H1 (cell line): ENCODE measurements at regions not wholly inside any gene's neighbourhood (a gene's known extent, or its start where the extent isn't known, plus 50 kb on each side); places are given as distances from the start of the nearest gene placed in this dataset.

ENCODE experiments used
- CTCF ChIA-PET: fragments of 300-600 bp; sonication (Branson Sonifier 250); formaldehyde crosslinking; loops from one replicate; lab custom pipeline; 2021; ENCODE audit not compliant: partially characterized antibody; lab: Charles Lee
- POLR2A ChIA-PET: fragments of 300-600 bp; sonication (Branson Sonifier 250); formaldehyde crosslinking; loops from one replicate; lab custom pipeline; 2021; ENCODE audit warnings: inconsistent platforms; ENCODE audit not compliant: partially characterized antibody; lab: Charles Lee
- DNase-seq, 2 experiments: peaks; one replicate each; pipeline versions ENCODE4 v3.0.0 to v3.0.0-alpha.2; 2010 to 2022; ENCODE audit warnings: low spot score in 2 of 2, low read depth in 1 of 2, mixed read lengths in 1 of 2
- FAIRE-seq: peaks from 2 replicates; lab custom pipeline; 2011; peaks lifted over from hg19 to GRCh38; lab: Jason Lieb, UNC
- H2AFZ ChIP-seq: 2 replicates; pipeline ENCODE4 v1.8.1; 2012; ENCODE audit warnings: low read length, inconsistent platforms
- H2AK5ac ChIP-seq: 2 replicates; pipeline ENCODE4 v1.6.1; 2013; ENCODE audit warnings: low read depth, low read length
- H2BK120ac ChIP-seq: replicated peaks from 2 replicates; pipeline ENCODE3; 2013; ENCODE audit warnings: low read depth, low read length, inconsistent platforms
- H2BK12ac ChIP-seq: 2 replicates; pipeline ENCODE4 v1.6.1; 2013; ENCODE audit warnings: low read depth, low read length
- H2BK15ac ChIP-seq: 2 replicates; pipeline ENCODE4 v1.6.1; 2013; ENCODE audit warnings: low read length
- H2BK20ac ChIP-seq: 2 replicates; pipeline ENCODE4 v1.6.1; 2013; ENCODE audit warnings: low read length
- H2BK5ac ChIP-seq: 2 replicates; pipeline ENCODE4 v1.6.1; 2013; ENCODE audit warnings: low read depth, low read length
- H3K14ac ChIP-seq: 2 replicates; pipeline ENCODE4 v1.6.1; 2013; ENCODE audit warnings: inconsistent platforms; ENCODE audit not compliant: insufficient read length
- H3K18ac ChIP-seq: 2 replicates; pipeline ENCODE4 v1.6.1; 2013; ENCODE audit warnings: low read length; ENCODE audit errors: extremely low read depth
- H3K23ac ChIP-seq: 2 replicates; pipeline ENCODE4 v1.6.1; 2013; ENCODE audit warnings: inconsistent platforms; ENCODE audit not compliant: insufficient read length
- H3K23me2 ChIP-seq: 2 replicates; pipeline ENCODE4 v1.6.1; 2013; ENCODE audit warnings: low read depth, low read length
- H3K27ac ChIP-seq: 2 replicates; pipeline ENCODE4 v1.6.1; 2011; ENCODE audit warnings: low read depth, low read length, inconsistent platforms
- H3K27me3 ChIP-seq, 4 experiments: replicated peaks in 1 of 4; 1 replicate in 1 of 4; 2 replicates in 3 of 4; pipeline versions ENCODE4 v1.6.1 to v1.8.1; 2011 to 2013; ENCODE audit warnings: low read length in 3 of 4, mild to moderate bottlenecking in 3 of 4, inconsistent platforms in 2 of 4, mixed read lengths in 2 of 4, moderate library complexity in 1 of 4; ENCODE audit not compliant: control insufficient read depth in 3 of 4, insufficient read depth in 3 of 4; ENCODE audit errors: extremely low read depth in 1 of 4
- H3K36me3 ChIP-seq, 4 experiments: 2 replicates each; pipeline versions ENCODE4 v1.6.1 to v1.8.1; 2011 to 2013; ENCODE audit warnings: mild to moderate bottlenecking in 4 of 4, low read length in 3 of 4, moderate library complexity in 2 of 4, control low read depth in 1 of 4, inconsistent platforms in 1 of 4; ENCODE audit not compliant: insufficient read depth in 4 of 4, control insufficient read depth in 2 of 4
- H3K4ac ChIP-seq: replicated peaks from 2 replicates; pipeline ENCODE3; 2013; ENCODE audit warnings: low read length, low read depth, mixed read lengths, inconsistent platforms; ENCODE audit not compliant: insufficient read length
- H3K4me1 ChIP-seq, 4 experiments: replicated peaks in 1 of 4; 1 replicate in 1 of 4; 2 replicates in 3 of 4; pipeline versions ENCODE4 v1.6.1 to v1.8.1; 2011 to 2013; ENCODE audit warnings: low read length in 3 of 4, inconsistent platforms in 2 of 4, mixed read lengths in 1 of 4; ENCODE audit not compliant: insufficient read depth in 4 of 4, control insufficient read depth in 3 of 4
- H3K4me2 ChIP-seq, 2 experiments: 2 replicates each; pipeline versions ENCODE4 v1.6.1 to v1.8.1; 2011 to 2013; ENCODE audit warnings: low read depth in 2 of 2, low read length in 2 of 2, control low read depth in 1 of 2, inconsistent platforms in 1 of 2, mild to moderate bottlenecking in 1 of 2; ENCODE audit not compliant: insufficient read depth in 1 of 2
- H3K4me3 ChIP-seq, 4 experiments: fragments of 200-600, 300-600 bp in 1 of 4; sonication (generic), shearing (Covaris generic), sonication (Bioruptor Twin) in 1 of 4; 2 replicates each; pipeline versions ENCODE4 v1.5.1 to v1.8.1; 2011 to 2016; ENCODE audit warnings: low read length in 4 of 4, low read depth in 3 of 4, control low read depth in 2 of 4, inconsistent platforms in 2 of 4, mild to moderate bottlenecking in 2 of 4, mixed read lengths in 1 of 4, moderate library complexity in 1 of 4; ENCODE audit not compliant: insufficient read depth in 2 of 4; ENCODE audit errors: extremely low read depth in 1 of 4
- H3K56ac ChIP-seq: replicated peaks from 2 replicates; pipeline ENCODE3; 2013; ENCODE audit warnings: low read depth, mild to moderate bottlenecking, mixed read lengths, low read length, inconsistent platforms; ENCODE audit not compliant: insufficient read length
- H3K79me1 ChIP-seq: 2 replicates; pipeline ENCODE4 v1.6.1; 2013; ENCODE audit warnings: low read depth, low read length, control low read depth
- H3K79me2 ChIP-seq, 2 experiments: 2 replicates each; pipeline versions ENCODE4 v1.6.1 to v1.8.1; 2012 to 2013; ENCODE audit warnings: low read length in 2 of 2, mild to moderate bottlenecking in 2 of 2, inconsistent platforms in 1 of 2; ENCODE audit not compliant: insufficient read depth in 2 of 2, control insufficient read depth in 1 of 2
- H3K9ac ChIP-seq, 4 experiments: replicated peaks in 1 of 4; 1 replicate in 1 of 4; 2 replicates in 3 of 4; pipeline versions ENCODE4 v1.6.1 to v1.8.1; 2011 to 2013; ENCODE audit warnings: low read depth in 3 of 4, low read length in 3 of 4, control low read depth in 2 of 4, mild to moderate bottlenecking in 2 of 4, moderate library complexity in 2 of 4, inconsistent platforms in 1 of 4; ENCODE audit errors: extremely low read depth in 1 of 4
- H3K9me3 ChIP-seq, 2 experiments: 2 replicates each; pipeline versions ENCODE4 v1.6.1 to v1.8.1; 2012 to 2013; ENCODE audit warnings: mild to moderate bottlenecking in 2 of 2, moderate library complexity in 2 of 2, control low read depth in 1 of 2, inconsistent platforms in 1 of 2, low read depth in 1 of 2, low read length in 1 of 2, mixed read lengths in 1 of 2; ENCODE audit not compliant: insufficient read depth in 2 of 2
- H4K20me1 ChIP-seq, 2 experiments: replicated peaks in 1 of 2; 2 replicates each; pipeline versions ENCODE3 to v1.8.1; 2011 to 2013; ENCODE audit warnings: inconsistent platforms in 2 of 2, low read length in 2 of 2, mild to moderate bottlenecking in 1 of 2; ENCODE audit not compliant: insufficient read depth in 2 of 2, control insufficient read depth in 1 of 2
- H4K5ac ChIP-seq: 2 replicates; pipeline ENCODE4 v1.6.1; 2013; ENCODE audit warnings: low read length, low read depth, mixed read lengths, inconsistent platforms; ENCODE audit not compliant: insufficient read length
- H4K8ac ChIP-seq: 2 replicates; pipeline ENCODE4 v1.8.0; 2013; ENCODE audit warnings: mild to moderate bottlenecking, moderate library complexity, low read length, inconsistent platforms; ENCODE audit not compliant: insufficient read depth; ENCODE audit errors: extremely low read depth
- H4K91ac ChIP-seq: replicated peaks from 2 replicates; pipeline ENCODE3; 2013; ENCODE audit warnings: low read length, mixed read lengths, inconsistent platforms; ENCODE audit not compliant: insufficient read length
- CBX5 ChIP-seq: fragments of 300-800, 300-1000 bp; sonication (generic); IDR thresholded peaks from 2 replicates; pipeline ENCODE4 v1.7.1; 2016; ENCODE audit warnings: antibody characterized with exemption, low read length, low read depth
- CEBPB ChIP-seq: IDR thresholded peaks from 2 replicates; pipeline ENCODE4 v1.6.1; 2012; ENCODE audit warnings: low read depth, low read length
- EZH2 ChIP-seq: fragments of 200-600 bp; sonication (generic); IDR thresholded peaks from 2 replicates; pipeline ENCODE4 v1.7.1; 2012; ENCODE audit warnings: low read depth, mild to moderate bottlenecking, moderate library complexity, low read length, inconsistent platforms; ENCODE audit not compliant: severe bottlenecking
- GABPA ChIP-seq: IDR thresholded peaks from 2 replicates; pipeline ENCODE4 v1.6.1; 2011; ENCODE audit warnings: mild to moderate bottlenecking, low read length, moderate library complexity, borderline replicate concordance; ENCODE audit not compliant: insufficient read depth
- NANOG ChIP-seq: IDR thresholded peaks from 2 replicates; pipeline ENCODE4 v1.6.1; 2011; ENCODE audit warnings: low read length, low read depth, mild to moderate bottlenecking, inconsistent platforms; ENCODE audit not compliant: insufficient read depth, poor library complexity, severe bottlenecking
- PHF8 ChIP-seq: fragments of 200-600 bp; sonication (generic); conservative IDR thresholded peaks from 2 replicates; pipeline ENCODE4 v1.7.1; 2012; ENCODE audit warnings: low read depth, mild to moderate bottlenecking, inconsistent platforms, low read length, moderate library complexity
- POU5F1 ChIP-seq: IDR thresholded peaks from 2 replicates; pipeline ENCODE4 v1.6.1; 2011; ENCODE audit warnings: low read depth, mild to moderate bottlenecking, low read length, moderate library complexity
- RAD21 ChIP-seq, 2 experiments: IDR thresholded peaks in 1 of 2; conservative IDR thresholded peaks in 1 of 2; 2 replicates each; pipeline ENCODE4 v1.6.1; 2011; ENCODE audit warnings: low read depth in 2 of 2, low read length in 2 of 2, improper control_type of control experiment in 1 of 2, inconsistent platforms in 1 of 2, mild to moderate bottlenecking in 1 of 2, moderate library complexity in 1 of 2
- SP1 ChIP-seq: IDR thresholded peaks from 2 replicates; pipeline ENCODE4 v1.6.1; 2011; ENCODE audit warnings: low read depth, low read length
- SP2 ChIP-seq: IDR thresholded peaks from 2 replicates; pipeline ENCODE4 v1.6.1; 2012; ENCODE audit warnings: mild to moderate bottlenecking, low read length, inconsistent platforms
- ZNF274 ChIP-seq: IDR thresholded peaks from 2 replicates; pipeline ENCODE4 v1.7.0; 2012; ENCODE audit warnings: low read length, borderline replicate concordance; ENCODE audit errors: extremely low read depth
- WGBS, 2 experiments: shearing (Covaris generic) in 1 of 2; methylation state at CpG; one replicate each; pipeline versions ENCODE4 v1.1.6 to v1.1.7; 2013 to 2015; ENCODE audit warnings: low lambda C conversion rate in 2 of 2, mixed read lengths in 2 of 2, inconsistent platforms in 1 of 2, low coverage in 1 of 2, missing lambda C conversion rate in 1 of 2; ENCODE audit not compliant: insufficient replicate concordance in 2 of 2, insufficient coverage in 1 of 2, insufficient read length in 1 of 2; ENCODE audit errors: extremely low coverage in 1 of 2, missing lambda C conversion rate in 1 of 2; 5-methylcytosine and 5-hydroxymethylcytosine counted together
- TF ChIP-seq, protein P1 (sequence below): IDR thresholded peaks from 2 replicates; pipeline ENCODE4 v1.6.1; 2012; ENCODE audit warnings: low read length, inconsistent platforms

DNA sequence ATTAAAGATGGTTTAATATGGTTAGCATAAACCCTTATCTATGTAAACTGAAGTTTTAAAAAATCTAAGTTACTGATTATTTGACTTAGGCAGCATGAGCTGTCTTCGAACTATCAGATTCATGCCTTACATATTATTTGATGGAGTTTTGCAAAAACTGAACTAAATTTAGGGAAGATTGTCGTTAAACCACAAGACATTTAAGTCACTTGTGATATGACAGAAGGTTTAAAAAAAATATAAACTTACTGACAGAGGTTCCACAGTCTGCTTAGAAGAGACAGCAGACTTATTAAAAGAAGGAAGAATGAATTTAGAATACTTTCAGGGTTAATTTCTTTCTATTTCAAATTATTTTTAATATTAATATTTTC lies 110.9 kb upstream of the FRY start:
- TF ChIP-seq PHF8 (no peak), EZH2 (no peak), RAD21 (IDR thresholded peaks at IDR 0.05 in 1 of 2, conservative IDR thresholded peaks at IDR 0.05 in 1 of 2; ENCODE audit: low read depth in 2 of 2, low read length in 2 of 2) (no peak), SP1 (no peak), CEBPB (no peak), ZNF274 (no peak), POU5F1 (no peak), GABPA (no peak), CBX5 (no peak), NANOG (no peak), SP2 (no peak)
- TF ChIP-seq, protein P1, sequence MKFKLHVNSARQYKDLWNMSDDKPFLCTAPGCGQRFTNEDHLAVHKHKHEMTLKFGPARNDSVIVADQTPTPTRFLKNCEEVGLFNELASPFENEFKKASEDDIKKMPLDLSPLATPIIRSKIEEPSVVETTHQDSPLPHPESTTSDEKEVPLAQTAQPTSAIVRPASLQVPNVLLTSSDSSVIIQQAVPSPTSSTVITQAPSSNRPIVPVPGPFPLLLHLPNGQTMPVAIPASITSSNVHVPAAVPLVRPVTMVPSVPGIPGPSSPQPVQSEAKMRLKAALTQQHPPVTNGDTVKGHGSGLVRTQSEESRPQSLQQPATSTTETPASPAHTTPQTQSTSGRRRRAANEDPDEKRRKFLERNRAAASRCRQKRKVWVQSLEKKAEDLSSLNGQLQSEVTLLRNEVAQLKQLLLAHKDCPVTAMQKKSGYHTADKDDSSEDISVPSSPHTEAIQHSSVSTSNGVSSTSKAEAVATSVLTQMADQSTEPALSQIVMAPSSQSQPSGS, result no peak
- TF ChIP-seq, all 59 proteins: peak for 0
- H4K5ac ChIP-seq, result no peak overlapping the region
- no peaks in the 10 kb centered on the region for H3K23me2 ChIP-seq
- H3K4ac ChIP-seq, result no peak overlapping the region
- FAIRE-seq (no peak), DNase-seq (no peak)
- H4K91ac ChIP-seq, result no peak overlapping the region
- H3K79me1 ChIP-seq, result no peaks in the 10 kb centered on the region
- no peak overlapping the region for H4K8ac ChIP-seq
- H2AK5ac ChIP-seq, result no peak overlapping the region
- H3K18ac ChIP-seq, result no peak overlapping the region
- H3K9me3 ChIP-seq, result no peaks in the 10 kb centered on the region
- no peak overlapping the region for H3K4me3 ChIP-seq
- H2BK5ac ChIP-seq, result no peak overlapping the region
- no peak overlapping the region for H2BK20ac ChIP-seq
- H3K23ac ChIP-seq, result no peak overlapping the region
- no peak overlapping the region for H2BK120ac ChIP-seq
- peaks cover 0 to 7% (median 5%) of the 10 kb centered on the region in 4 experiments; a peak in 3 of 7 replicates for H3K4me1 ChIP-seq
- CTCF ChIA-PET, result interaction anchor here (1.9 kb wide), 1 partner anchor 10 kb away, joined by 8 read pairs; no protein-coding TSS in a partner anchor
- H3K27me3 ChIP-seq, result no peaks in the 10 kb centered on the region
- no peak overlapping the region for H3K4me2 ChIP-seq
- H2BK15ac ChIP-seq, result no peak overlapping the region
- POLR2A ChIA-PET, result no interaction called here
- WGBS, 2 experiments, result 94% methylated on average over 2 of the region's 2 CpGs; no CpG with 5 or more reads in 1 of the 2 experiments
- no peak overlapping the region for H2BK12ac ChIP-seq
- H3K56ac ChIP-seq, result no peak overlapping the region
- H3K14ac ChIP-seq, result no peak overlapping the region
- no peaks in the 10 kb centered on the region for H3K79me2 ChIP-seq
- no peak overlapping the region for H3K27ac ChIP-seq
- no peak overlapping the region for H3K9ac ChIP-seq
- no peaks in the 10 kb centered on the region for H3K36me3 ChIP-seq
- no peak overlapping the region for H2AFZ ChIP-seq
- no peaks in the 10 kb centered on the region for H4K20me1 ChIP-seq
